ENCODE measurements at regions not wholly inside any gene's neighbourhood (a gene's known extent, or its start where the extent isn't known, plus 50 kb on each side); places are given as distances from the start of the nearest gene placed in this dataset.

GRCh38 chr11:57131080-57131790 is 50.5 kb upstream of the LRRC55 start:
- peak; percentile 71 for TF ChIP-seq CTCF (IDR thresholded peaks at IDR 0.05; ENCODE audit: low read depth, low read length, missing control alignments)

More at GRCh38 chr11:57131080-57131790, 50.5 kb upstream of the LRRC55 start:
- Histone ChIP-seq H3K27me3 (replicated peaks) (no peaks in the 10 kb centered on the region), H3K36me3 (replicated peaks) (no peaks in the 10 kb centered on the region), H3K27ac (no peak overlapping the region), H3K4me3 (ENCODE audit: low read depth, low read length) (no peak overlapping the region)
- in situ Hi-C loops (cut with HindIII; ENCODE audit: low pct_ligation_motif_present, low sequenced_read_pairs), result no loop called here
- peak; percentile 14 for DNase-seq
